ENCODE measurements at regions not wholly inside any gene's neighbourhood (a gene's known extent, or its start where the extent isn't known, plus 50 kb on each side); places are given as distances from the start of the nearest gene placed in this dataset.

DNA sequence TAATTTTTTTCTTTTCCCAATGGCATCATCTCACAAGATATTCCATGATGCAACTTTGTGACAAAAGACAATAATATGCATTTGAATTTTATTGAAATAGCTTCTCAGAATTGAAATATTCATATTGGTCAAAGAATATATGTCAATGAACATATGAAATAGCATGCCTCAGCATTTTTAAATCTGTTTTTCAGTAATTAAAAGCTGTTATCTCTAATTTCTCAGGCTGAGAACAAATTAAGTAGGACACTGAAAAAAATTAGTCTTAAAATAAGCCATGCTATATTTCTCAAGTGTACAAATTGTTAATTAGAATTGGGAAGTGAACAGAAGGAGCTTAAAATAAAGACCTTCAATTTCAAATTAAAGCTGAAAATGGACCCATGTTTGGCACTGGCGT lies 570.1 kb downstream of the MFSD1 start:
- ATAC-seq (no peak), DNase-seq (ENCODE audit: low read depth, low spot score) (no peak)
- Histone ChIP-seq H3K4me3 (replicated peaks in 1 of 2; ENCODE audit: low read depth in 1 of 2, low read length in 2 of 2) (no peak overlapping the region), H3K9me3 (ENCODE audit: control insufficient read depth in 1 of 2, insufficient read depth in 1 of 2, low read depth in 1 of 2, low read length in 2 of 2) (no peaks in the 10 kb centered on the region), H3K4me2 (ENCODE audit: low read length) (no peak overlapping the region), H3K79me2 (ENCODE audit: insufficient read depth, low read length) (no peaks in the 10 kb centered on the region), H3K9me2 (ENCODE audit: insufficient read depth) (no peaks in the 10 kb centered on the region), H3K27me3 (ENCODE audit: insufficient read depth, low read length) (no peaks in the 10 kb centered on the region), H3K9ac (ENCODE audit: low read length) (no peak overlapping the region), H2AFZ (ENCODE audit: low read depth, low read length, poor library complexity, severe bottlenecking) (no peak overlapping the region), H3K27ac (ENCODE audit: low read depth, low read length) (no peak overlapping the region), H3K4me1 (ENCODE audit: control insufficient read depth in 1 of 2, insufficient read depth in 2 of 2, low read length in 2 of 2) (no peaks in the 10 kb centered on the region), H4K20me1 (ENCODE audit: insufficient read depth) (no peaks in the 10 kb centered on the region), H3K36me3 (ENCODE audit: control insufficient read depth in 1 of 2, insufficient read depth in 2 of 2, low read length in 2 of 2) (no peaks in the 10 kb centered on the region)
- TF ChIP-seq, protein P1, sequence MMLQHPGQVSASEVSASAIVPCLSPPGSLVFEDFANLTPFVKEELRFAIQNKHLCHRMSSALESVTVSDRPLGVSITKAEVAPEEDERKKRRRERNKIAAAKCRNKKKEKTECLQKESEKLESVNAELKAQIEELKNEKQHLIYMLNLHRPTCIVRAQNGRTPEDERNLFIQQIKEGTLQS (IDR thresholded peaks at IDR 0.05), result no peak
- TF ChIP-seq CTCF (IDR thresholded peaks at IDR 0.05 in 2 of 3, conservative IDR thresholded peaks at IDR 0.05 in 1 of 3; ENCODE audit: borderline replicate concordance in 1 of 3, insufficient read depth in 1 of 3, low read depth in 2 of 3, low read length in 2 of 3) (no peak), EGR1 (IDR thresholded peaks at IDR 0.05; ENCODE audit: low read depth) (no peak), EZH2 (IDR thresholded peaks at IDR 0.05) (no peak), JUND (IDR thresholded peaks at IDR 0.05) (no peak), SIN3A (IDR thresholded peaks at IDR 0.05; ENCODE audit: low read depth) (no peak), SRF (IDR thresholded peaks at IDR 0.05; ENCODE audit: low read depth) (no peak)
- TF ChIP-seq, protein P2, sequence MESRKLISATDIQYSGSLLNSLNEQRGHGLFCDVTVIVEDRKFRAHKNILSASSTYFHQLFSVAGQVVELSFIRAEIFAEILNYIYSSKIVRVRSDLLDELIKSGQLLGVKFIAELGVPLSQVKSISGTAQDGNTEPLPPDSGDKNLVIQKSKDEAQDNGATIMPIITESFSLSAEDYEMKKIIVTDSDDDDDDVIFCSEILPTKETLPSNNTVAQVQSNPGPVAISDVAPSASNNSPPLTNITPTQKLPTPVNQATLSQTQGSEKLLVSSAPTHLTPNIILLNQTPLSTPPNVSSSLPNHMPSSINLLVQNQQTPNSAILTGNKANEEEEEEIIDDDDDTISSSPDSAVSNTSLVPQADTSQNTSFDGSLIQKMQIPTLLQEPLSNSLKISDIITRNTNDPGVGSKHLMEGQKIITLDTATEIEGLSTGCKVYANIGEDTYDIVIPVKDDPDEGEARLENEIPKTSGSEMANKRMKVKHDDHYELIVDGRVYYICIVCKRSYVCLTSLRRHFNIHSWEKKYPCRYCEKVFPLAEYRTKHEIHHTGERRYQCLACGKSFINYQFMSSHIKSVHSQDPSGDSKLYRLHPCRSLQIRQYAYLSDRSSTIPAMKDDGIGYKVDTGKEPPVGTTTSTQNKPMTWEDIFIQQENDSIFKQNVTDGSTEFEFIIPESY (IDR thresholded peaks at IDR 0.05; ENCODE audit: extremely low read depth, insufficient replicate concordance, low read length), result no peak
- BruUV-seq (replicated peaks), result no TSS peak
- ChIA-PET RAD21 (ENCODE audit: low non-redundant PET in 1 of 2, low total read pairs in 2 of 2, uncharacterized antibody in 2 of 2, unreplicated experiment in 2 of 2) (no interaction called here), POLR2A (no interaction called here), CTCF (no interaction called here)
- intact Hi-C loops (cut with micrococcal nuclease), result no loop called here

All from HCT116 (cell line).